ENCODE measurements at regions not wholly inside any gene's neighbourhood (a gene's known extent, or its start where the extent isn't known, plus 50 kb on each side); places are given as distances from the start of the nearest gene placed in this dataset.

DNA sequence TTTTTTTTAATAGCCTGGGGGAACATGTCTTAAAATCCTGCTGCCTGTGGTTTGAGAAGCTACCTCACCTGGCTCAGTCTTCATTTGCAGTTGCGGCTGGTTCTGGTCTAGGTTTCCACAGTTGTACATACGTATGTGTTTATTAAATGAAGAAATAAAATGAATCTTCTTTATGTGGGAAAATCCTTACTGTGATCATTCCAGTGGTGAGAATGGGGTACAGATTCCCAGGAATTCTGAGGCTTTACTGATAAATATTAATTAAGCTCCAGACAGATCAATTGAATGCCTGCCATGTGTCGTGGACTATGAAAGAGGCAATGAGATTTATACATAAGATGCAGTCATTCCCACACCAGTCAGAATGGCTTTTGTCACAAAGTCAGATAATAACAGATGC lies 356.1 kb upstream of the GRM7 start:
- TF ChIP-seq, protein P1, sequence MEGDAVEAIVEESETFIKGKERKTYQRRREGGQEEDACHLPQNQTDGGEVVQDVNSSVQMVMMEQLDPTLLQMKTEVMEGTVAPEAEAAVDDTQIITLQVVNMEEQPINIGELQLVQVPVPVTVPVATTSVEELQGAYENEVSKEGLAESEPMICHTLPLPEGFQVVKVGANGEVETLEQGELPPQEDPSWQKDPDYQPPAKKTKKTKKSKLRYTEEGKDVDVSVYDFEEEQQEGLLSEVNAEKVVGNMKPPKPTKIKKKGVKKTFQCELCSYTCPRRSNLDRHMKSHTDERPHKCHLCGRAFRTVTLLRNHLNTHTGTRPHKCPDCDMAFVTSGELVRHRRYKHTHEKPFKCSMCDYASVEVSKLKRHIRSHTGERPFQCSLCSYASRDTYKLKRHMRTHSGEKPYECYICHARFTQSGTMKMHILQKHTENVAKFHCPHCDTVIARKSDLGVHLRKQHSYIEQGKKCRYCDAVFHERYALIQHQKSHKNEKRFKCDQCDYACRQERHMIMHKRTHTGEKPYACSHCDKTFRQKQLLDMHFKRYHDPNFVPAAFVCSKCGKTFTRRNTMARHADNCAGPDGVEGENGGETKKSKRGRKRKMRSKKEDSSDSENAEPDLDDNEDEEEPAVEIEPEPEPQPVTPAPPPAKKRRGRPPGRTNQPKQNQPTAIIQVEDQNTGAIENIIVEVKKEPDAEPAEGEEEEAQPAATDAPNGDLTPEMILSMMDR (conservative IDR thresholded peaks at IDR 0.05): no peak
- TF ChIP-seq ZFX (IDR thresholded peaks at IDR 0.05): no peak
